ENCODE measurements at regions not wholly inside any gene's neighbourhood (a gene's known extent, or its start where the extent isn't known, plus 50 kb on each side); places are given as distances from the start of the nearest gene placed in this dataset.

DNA sequence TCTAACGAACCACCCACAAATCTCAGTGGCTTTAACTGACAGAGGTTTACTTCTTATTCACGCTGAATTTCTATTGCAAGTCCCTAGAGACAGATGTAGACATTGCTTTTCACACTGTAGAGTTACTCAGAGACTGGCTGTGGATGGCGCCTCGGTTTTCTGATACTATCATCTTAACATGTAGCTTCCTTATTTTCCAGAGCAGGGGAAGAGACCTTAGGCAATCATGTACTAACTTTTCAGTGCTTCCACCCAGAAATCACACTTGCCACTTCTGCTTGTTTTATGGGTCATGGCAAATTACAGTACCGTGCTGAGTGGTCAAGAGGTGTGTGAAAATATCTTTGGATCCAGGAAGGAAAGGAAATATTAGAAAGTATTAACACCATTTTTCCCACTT is 65.4 kb downstream of the MAF start:
- Histone ChIP-seq H3K4me1 (peaks cover 3% of the 10 kb centered on the region), H3K4me2 (ENCODE audit: low read length) (no peak overlapping the region), H2AFZ (no peak overlapping the region), H3K27ac (no peak overlapping the region), H3K9me3 (ENCODE audit: control insufficient read depth, low read length) (no peaks in the 10 kb centered on the region), H3K27me3 (ENCODE audit: control insufficient read depth, insufficient read depth, low read length) (no peaks in the 10 kb centered on the region), H3K79me2 (no peaks in the 10 kb centered on the region), H3K9ac (no peak overlapping the region), H3K4me3 (ENCODE audit: low read depth, low read length) (no peak overlapping the region), H3K36me3 (ENCODE audit: control insufficient read depth, insufficient read depth, low read length) (no peaks in the 10 kb centered on the region)
- TF ChIP-seq, protein P1, sequence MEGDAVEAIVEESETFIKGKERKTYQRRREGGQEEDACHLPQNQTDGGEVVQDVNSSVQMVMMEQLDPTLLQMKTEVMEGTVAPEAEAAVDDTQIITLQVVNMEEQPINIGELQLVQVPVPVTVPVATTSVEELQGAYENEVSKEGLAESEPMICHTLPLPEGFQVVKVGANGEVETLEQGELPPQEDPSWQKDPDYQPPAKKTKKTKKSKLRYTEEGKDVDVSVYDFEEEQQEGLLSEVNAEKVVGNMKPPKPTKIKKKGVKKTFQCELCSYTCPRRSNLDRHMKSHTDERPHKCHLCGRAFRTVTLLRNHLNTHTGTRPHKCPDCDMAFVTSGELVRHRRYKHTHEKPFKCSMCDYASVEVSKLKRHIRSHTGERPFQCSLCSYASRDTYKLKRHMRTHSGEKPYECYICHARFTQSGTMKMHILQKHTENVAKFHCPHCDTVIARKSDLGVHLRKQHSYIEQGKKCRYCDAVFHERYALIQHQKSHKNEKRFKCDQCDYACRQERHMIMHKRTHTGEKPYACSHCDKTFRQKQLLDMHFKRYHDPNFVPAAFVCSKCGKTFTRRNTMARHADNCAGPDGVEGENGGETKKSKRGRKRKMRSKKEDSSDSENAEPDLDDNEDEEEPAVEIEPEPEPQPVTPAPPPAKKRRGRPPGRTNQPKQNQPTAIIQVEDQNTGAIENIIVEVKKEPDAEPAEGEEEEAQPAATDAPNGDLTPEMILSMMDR (IDR thresholded peaks at IDR 0.05) = no peak

DNA sequence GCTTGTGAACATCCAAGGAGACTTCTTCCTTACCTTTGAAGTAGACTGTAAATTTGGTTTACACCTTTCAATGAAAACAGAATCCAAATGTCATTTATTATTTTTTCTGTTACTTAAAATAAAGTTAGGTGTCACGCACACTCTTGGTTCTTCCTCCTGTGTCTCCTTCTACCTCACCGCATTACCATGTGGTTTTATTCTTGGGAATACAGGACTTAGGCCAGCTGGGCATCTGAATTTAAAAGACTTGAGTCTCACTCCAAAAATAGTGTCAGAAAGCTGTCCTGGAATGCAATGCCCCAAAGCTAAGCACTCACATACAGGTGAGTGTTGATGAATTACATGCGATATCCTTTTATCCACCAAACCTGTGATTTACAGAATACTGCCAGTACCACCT is 66.4 kb downstream of the MAF start:
- TF ChIP-seq, protein P1 (IDR thresholded peaks at IDR 0.05) = no peak
- no peaks in the 10 kb centered on the region for H3K36me3 ChIP-seq (ENCODE audit: control insufficient read depth, insufficient read depth, low read length)
- H3K4me1 ChIP-seq = peaks cover 3% of the 10 kb centered on the region
- H3K4me2 ChIP-seq (ENCODE audit: low read length) = no peak overlapping the region
- H3K9me3 ChIP-seq (ENCODE audit: control insufficient read depth, low read length) = no peaks in the 10 kb centered on the region
- H3K4me3 ChIP-seq (ENCODE audit: low read depth, low read length) = no peak overlapping the region
- H3K27me3 ChIP-seq (ENCODE audit: control insufficient read depth, insufficient read depth, low read length) = no peaks in the 10 kb centered on the region
- no peak overlapping the region for H3K9ac ChIP-seq
- H2AFZ ChIP-seq = no peak overlapping the region
- H3K27ac ChIP-seq = peak overlapping the region; percentile 47
- no peaks in the 10 kb centered on the region for H3K79me2 ChIP-seq

DNA sequence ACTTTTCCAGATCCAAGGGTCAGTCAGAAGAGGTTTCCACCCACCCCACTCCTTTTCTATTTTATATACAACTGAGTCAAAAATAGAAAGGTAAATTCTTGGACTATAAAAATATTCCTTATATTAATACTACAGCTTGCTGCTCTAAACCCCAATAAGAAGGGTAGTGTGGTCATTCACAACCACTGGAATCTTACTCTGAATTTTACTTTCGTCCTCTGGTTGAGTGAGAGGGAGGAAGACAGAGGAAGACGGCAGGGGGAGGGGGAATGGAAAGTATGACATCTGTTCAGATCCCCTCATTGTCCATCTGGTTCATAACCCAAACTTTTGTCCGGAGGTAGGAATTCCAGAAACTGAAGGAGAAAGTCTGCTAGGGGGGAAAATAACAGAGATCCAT is 67.2 kb downstream of the MAF start:
- H3K9me3 ChIP-seq (ENCODE audit: control insufficient read depth, low read length) = no peaks in the 10 kb centered on the region
- H3K27ac ChIP-seq = peak overlapping the region; percentile 47
- TF ChIP-seq, protein P1 (IDR thresholded peaks at IDR 0.05) = no peak
- no peak overlapping the region for H3K4me3 ChIP-seq (ENCODE audit: low read depth, low read length)
- no peak overlapping the region for H3K4me2 ChIP-seq (ENCODE audit: low read length)
- H2AFZ ChIP-seq = peak overlapping the region; percentile 68
- no peak overlapping the region for H3K9ac ChIP-seq
- H3K4me1 ChIP-seq = peaks cover 8% of the 10 kb centered on the region
- no peaks in the 10 kb centered on the region for H3K27me3 ChIP-seq (ENCODE audit: control insufficient read depth, insufficient read depth, low read length)
- no peaks in the 10 kb centered on the region for H3K36me3 ChIP-seq (ENCODE audit: control insufficient read depth, insufficient read depth, low read length)
- no peaks in the 10 kb centered on the region for H3K79me2 ChIP-seq

DNA sequence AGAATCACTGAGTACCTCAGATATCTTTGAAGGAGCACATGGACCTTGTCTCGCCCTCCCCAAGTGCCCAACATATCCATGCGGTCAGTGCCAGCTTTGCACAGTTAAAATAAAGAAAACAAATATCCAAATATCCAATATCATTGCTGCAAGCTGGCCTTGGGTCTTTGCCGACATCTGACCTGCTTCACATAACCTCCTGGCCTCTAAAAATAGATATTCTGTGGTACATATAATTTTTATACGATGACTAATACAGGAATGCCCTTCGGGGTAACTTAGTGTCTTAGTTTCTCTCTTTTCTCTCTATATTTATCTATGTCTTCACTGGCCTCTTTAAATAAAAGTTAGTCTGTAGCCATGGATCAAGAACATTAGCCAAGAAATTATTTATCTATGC is 67.8 kb downstream of the MAF start:
- H3K4me1 ChIP-seq = peaks cover 13% of the 10 kb centered on the region
- H3K36me3 ChIP-seq (ENCODE audit: control insufficient read depth, insufficient read depth, low read length) = no peaks in the 10 kb centered on the region
- no peak overlapping the region for H3K9ac ChIP-seq
- no peaks in the 10 kb centered on the region for H3K9me3 ChIP-seq (ENCODE audit: control insufficient read depth, low read length)
- H3K27me3 ChIP-seq (ENCODE audit: control insufficient read depth, insufficient read depth, low read length) = no peaks in the 10 kb centered on the region
- no peak overlapping the region for H3K4me3 ChIP-seq (ENCODE audit: low read depth, low read length)
- TF ChIP-seq, protein P1 (IDR thresholded peaks at IDR 0.05) = no peak
- no peak overlapping the region for H3K27ac ChIP-seq
- H3K79me2 ChIP-seq = no peaks in the 10 kb centered on the region
- no peak overlapping the region for H2AFZ ChIP-seq
- no peak overlapping the region for H3K4me2 ChIP-seq (ENCODE audit: low read length)

DNA sequence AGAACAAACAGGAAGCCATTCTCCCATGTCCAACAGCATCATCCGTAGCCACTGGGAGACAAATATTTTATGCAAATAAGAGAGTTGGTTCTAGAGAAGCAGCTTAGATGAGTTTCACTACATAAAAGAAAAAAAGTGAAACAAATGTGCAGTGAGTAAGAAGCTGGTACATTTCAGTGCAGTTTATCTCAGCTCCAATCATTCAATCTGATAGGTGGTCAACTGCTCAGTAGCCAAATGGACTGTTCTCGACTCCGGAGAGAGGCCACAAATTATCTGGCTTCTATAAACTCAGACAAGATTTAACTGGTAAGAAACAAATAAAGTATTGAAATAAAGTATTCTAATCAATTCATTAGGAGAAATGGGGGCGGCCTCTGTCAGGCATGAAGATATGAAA is 68.3 kb downstream of the MAF start:
- H3K4me3 ChIP-seq (ENCODE audit: low read depth, low read length) = no peak overlapping the region
- TF ChIP-seq, protein P1 (IDR thresholded peaks at IDR 0.05) = no peak
- H3K4me1 ChIP-seq = peaks cover 13% of the 10 kb centered on the region
- H3K27ac ChIP-seq = no peak overlapping the region
- no peaks in the 10 kb centered on the region for H3K27me3 ChIP-seq (ENCODE audit: control insufficient read depth, insufficient read depth, low read length)
- no peaks in the 10 kb centered on the region for H3K79me2 ChIP-seq
- H2AFZ ChIP-seq = no peak overlapping the region
- no peak overlapping the region for H3K9ac ChIP-seq
- no peak overlapping the region for H3K4me2 ChIP-seq (ENCODE audit: low read length)
- no peaks in the 10 kb centered on the region for H3K9me3 ChIP-seq (ENCODE audit: control insufficient read depth, low read length)
- no peaks in the 10 kb centered on the region for H3K36me3 ChIP-seq (ENCODE audit: control insufficient read depth, insufficient read depth, low read length)
